ENCODE measurements at regions not wholly inside any gene's neighbourhood (a gene's known extent, or its start where the extent isn't known, plus 50 kb on each side); places are given as distances from the start of the nearest gene placed in this dataset.

DNA sequence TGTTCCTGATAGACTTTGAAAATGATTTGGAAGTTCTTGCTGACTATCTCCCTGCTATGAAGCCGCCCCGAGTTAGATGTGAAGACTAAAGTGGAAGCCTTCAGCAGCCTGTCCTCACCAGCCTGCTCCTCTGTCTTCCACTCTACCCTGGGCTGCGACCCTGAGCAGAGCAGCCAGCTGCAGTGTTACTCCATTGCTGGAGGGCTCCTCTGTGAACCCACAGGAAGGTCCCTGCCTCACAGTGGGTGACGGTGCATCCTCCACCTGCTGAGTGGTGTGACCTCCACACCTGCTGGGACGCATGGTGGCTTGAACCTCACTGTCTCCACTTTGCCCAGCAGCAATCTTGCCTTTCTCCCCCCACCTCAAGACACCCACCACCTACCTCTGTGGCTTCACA lies 116.4 kb downstream of the IRS2 start:
- ChIA-PET CTCF (ENCODE audit: partially characterized antibody) (no interaction called here), POLR2A (ENCODE audit: partially characterized antibody) (no interaction called here)

DNA sequence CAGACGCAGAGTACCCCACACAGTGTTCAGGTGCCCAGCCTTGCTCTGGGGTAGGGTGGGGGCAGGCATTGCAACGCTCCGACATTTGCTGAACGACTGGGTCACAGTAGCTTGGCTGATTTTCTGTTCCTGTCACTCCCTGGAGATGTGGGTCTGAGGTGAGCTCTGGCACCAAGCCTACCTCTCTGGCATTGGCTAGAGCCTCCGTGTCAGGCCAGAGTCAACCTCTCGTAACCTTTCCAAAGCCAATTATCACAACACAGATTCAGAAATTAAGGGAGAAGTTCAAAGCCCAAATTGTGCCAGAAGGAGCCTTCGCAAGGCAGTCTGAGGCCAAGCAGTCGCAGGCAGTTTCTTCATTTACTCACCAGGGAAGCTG lies 117.2 kb downstream of the IRS2 start:
- Histone ChIP-seq H3K4me3 (ENCODE audit: low read length in 2 of 2) (no peak overlapping the region), H3K4me1 (ENCODE audit: insufficient read depth, low read length) (no peaks in the 10 kb centered on the region), H3K9me3 (ENCODE audit: control insufficient read depth in 1 of 2, low read length in 2 of 2) (no peaks in the 10 kb centered on the region), H3K36me3 (ENCODE audit: insufficient read depth, low read length) (no peaks in the 10 kb centered on the region), H3K27me3 (ENCODE audit: insufficient read depth, low read length) (no peaks in the 10 kb centered on the region), H3K27ac (ENCODE audit: low read depth, low read length) (no peak overlapping the region)
- CTCF ChIA-PET (ENCODE audit: partially characterized antibody) = no interaction called here
- Mint-ChIP-seq H3K27me3 (peaks cover 2 to 5% of the 10 kb centered on the region in 2 donors), H3K27ac (no peak overlapping the region), H3K4me1 (peaks cover 0 to 3% (median 0%) of the 10 kb centered on the region in 4 donors), H3K9me3 (no peaks in the 10 kb centered on the region), H3K36me3 (no peaks in the 10 kb centered on the region), H3K4me3 (no peak overlapping the region)
- intact Hi-C loops (cut with micrococcal nuclease) = no loop called here
- DNase-seq = no peak
- POLR2A ChIA-PET (ENCODE audit: partially characterized antibody) = no interaction called here

More for the DNA sequence above, 116.4 kb downstream of the IRS2 start:
- Mint-ChIP-seq H3K27ac (no peak overlapping the region), H3K4me1 (peaks cover 0 to 4% (median 0%) of the 10 kb centered on the region in 4 donors), H3K9me3 (no peaks in the 10 kb centered on the region), H3K27me3 (peaks cover 3 to 8% of the 10 kb centered on the region in 2 donors), H3K4me3 (no peak overlapping the region), H3K36me3 (no peaks in the 10 kb centered on the region)
- no peaks in the 10 kb centered on the region for H3K9me3 ChIP-seq (ENCODE audit: control insufficient read depth in 1 of 2, low read length in 2 of 2)
- H3K27ac ChIP-seq (ENCODE audit: low read depth, low read length) = no peak overlapping the region
- no peaks in the 10 kb centered on the region for H3K4me1 ChIP-seq (ENCODE audit: insufficient read depth, low read length)
- no peaks in the 10 kb centered on the region for H3K27me3 ChIP-seq (ENCODE audit: insufficient read depth, low read length)
- H3K36me3 ChIP-seq (ENCODE audit: insufficient read depth, low read length) = no peaks in the 10 kb centered on the region
- intact Hi-C loops (cut with micrococcal nuclease) = no loop called here
- no peak overlapping the region for H3K4me3 ChIP-seq (ENCODE audit: low read length in 2 of 2)
- DNase-seq = no peak

DNA sequence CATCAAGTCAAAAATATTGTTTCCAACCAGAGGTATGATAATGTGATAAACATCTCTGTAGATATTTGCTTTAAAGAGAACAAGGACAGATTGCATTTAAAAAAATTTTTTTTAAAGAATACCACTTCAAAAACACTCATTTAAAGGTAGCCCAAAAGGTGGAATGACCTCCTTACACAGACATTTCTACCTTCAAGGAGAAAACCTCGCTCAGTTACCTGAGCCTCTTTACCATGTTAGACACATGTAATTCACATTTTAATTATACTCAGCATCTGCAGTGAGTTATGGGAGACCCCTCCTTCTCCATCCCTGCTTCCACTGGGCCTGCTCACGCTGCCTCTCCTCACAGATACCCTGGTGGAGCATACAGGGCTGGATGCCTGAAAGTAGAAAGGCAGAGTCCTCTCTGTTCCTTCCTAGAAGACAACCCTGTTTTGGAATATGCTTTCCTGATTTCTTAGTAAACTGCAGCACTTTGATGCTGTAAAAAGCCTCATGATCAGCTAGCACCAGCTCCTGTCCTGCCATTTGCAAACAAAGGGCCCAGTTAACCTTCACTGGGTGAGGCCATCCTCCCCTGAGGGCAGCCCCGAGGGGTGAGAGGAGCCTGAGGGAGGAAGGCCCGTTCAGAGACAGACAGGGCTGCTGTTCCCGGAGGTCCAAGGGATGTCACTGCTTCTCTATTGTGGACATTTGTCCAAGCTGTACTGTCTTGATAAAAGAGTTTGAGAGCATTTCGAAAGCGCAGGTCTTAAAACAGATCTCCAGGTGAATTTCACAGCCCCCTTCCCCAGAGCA lies 117.8 kb downstream of the IRS2 start:
- ChIA-PET POLR2A (ENCODE audit: partially characterized antibody) (no interaction called here), CTCF (ENCODE audit: partially characterized antibody) (no interaction called here)
- no peaks in the 10 kb centered on the region for H3K9me3 ChIP-seq (ENCODE audit: control insufficient read depth in 1 of 2, low read length in 2 of 2)
- Mint-ChIP-seq H3K36me3 (no peaks in the 10 kb centered on the region), H3K9me3 (no peaks in the 10 kb centered on the region), H3K27me3 (peaks cover 0 to 3% of the 10 kb centered on the region in 2 donors), H3K4me1 (no peaks in the 10 kb centered on the region), H3K27ac (peak overlapping the region in 1 of 7 donors; percentile 72), H3K4me3 (no peak overlapping the region)
- H3K27ac ChIP-seq (ENCODE audit: low read depth, low read length) = no peak overlapping the region
- no peak overlapping the region for H3K4me3 ChIP-seq (ENCODE audit: low read length in 2 of 2)
- DNase-seq = no peak
- no peaks in the 10 kb centered on the region for H3K4me1 ChIP-seq (ENCODE audit: insufficient read depth, low read length)
- H3K27me3 ChIP-seq (ENCODE audit: insufficient read depth, low read length) = no peaks in the 10 kb centered on the region
- no peaks in the 10 kb centered on the region for H3K36me3 ChIP-seq (ENCODE audit: insufficient read depth, low read length)
- intact Hi-C loops (cut with micrococcal nuclease) = no loop called here

DNA sequence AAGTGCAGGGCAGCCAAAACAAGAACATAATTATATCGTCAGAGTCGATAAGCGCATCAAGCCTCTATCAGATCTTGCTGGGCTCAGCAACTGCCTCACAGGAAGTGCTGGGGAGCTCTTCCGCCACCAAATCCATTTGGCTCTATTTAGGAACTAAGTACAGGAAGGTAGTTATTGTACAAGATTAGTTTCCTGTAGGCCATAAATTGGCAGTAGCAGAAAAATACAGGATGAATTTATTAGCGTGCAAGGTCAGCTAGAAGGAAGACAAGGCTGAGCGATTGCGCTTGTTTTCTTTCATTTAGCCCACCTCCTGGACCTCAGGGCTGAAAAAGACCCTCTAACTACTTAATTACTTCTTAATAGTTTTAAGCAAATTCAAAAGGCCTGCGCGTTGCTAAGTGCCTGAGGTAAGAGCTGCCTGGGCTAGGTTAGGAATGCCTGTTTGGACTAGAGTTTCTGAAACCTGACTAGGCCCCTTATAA lies 118.5 kb downstream of the IRS2 start:
- no peak for DNase-seq
- Histone ChIP-seq H3K36me3 (ENCODE audit: insufficient read depth, low read length) (no peaks in the 10 kb centered on the region), H3K27ac (ENCODE audit: low read depth, low read length) (no peak overlapping the region), H3K27me3 (ENCODE audit: insufficient read depth, low read length) (no peaks in the 10 kb centered on the region), H3K4me1 (ENCODE audit: insufficient read depth, low read length) (no peaks in the 10 kb centered on the region), H3K9me3 (ENCODE audit: control insufficient read depth in 1 of 2, low read length in 2 of 2) (no peaks in the 10 kb centered on the region), H3K4me3 (ENCODE audit: low read length in 2 of 2) (no peak overlapping the region)
- ChIA-PET CTCF (ENCODE audit: partially characterized antibody) (no interaction called here), POLR2A (ENCODE audit: partially characterized antibody) (no interaction called here)
- H3K27ac Mint-ChIP-seq = no peak overlapping the region
- H3K27me3 Mint-ChIP-seq = peaks cover 2 to 3% of the 10 kb centered on the region in 2 donors
- no peaks in the 10 kb centered on the region for H3K4me1 Mint-ChIP-seq
- no peaks in the 10 kb centered on the region for H3K9me3 Mint-ChIP-seq
- H3K36me3 Mint-ChIP-seq = no peaks in the 10 kb centered on the region
- intact Hi-C loops (cut with micrococcal nuclease) = no loop called here
- no peak overlapping the region for H3K4me3 Mint-ChIP-seq

DNA sequence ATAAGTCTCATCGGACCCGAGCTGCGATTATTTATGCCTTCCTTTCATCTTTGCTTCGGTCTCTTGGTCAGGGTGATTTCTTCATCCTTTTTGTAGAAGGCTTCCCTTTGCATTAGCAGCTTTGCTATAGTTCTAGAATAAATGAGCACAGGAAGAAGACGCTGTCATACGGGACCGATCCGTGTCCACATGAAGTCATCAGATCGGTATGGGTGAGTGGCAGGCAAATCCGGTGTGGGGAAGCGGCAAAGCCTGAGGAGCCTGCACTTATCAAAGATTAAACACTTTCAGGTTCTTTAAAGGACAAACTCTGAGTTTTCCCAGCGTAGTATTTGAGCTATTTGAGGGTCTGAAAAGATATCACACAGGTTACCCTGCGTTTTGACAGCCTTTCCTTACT lies 119.3 kb downstream of the IRS2 start:
- Mint-ChIP-seq H3K36me3 (no peaks in the 10 kb centered on the region), H3K9me3 (no peaks in the 10 kb centered on the region), H3K4me3 (no peak overlapping the region), H3K27ac (peak overlapping the region in 1 of 7 donors; percentile 16), H3K4me1 (no peaks in the 10 kb centered on the region), H3K27me3 (peaks cover 2 to 3% of the 10 kb centered on the region in 2 donors)
- Histone ChIP-seq H3K27ac (ENCODE audit: low read depth, low read length) (no peak overlapping the region), H3K36me3 (ENCODE audit: insufficient read depth, low read length) (no peaks in the 10 kb centered on the region), H3K4me3 (ENCODE audit: low read length in 2 of 2) (no peak overlapping the region), H3K27me3 (ENCODE audit: insufficient read depth, low read length) (no peaks in the 10 kb centered on the region), H3K9me3 (ENCODE audit: control insufficient read depth in 1 of 2, low read length in 2 of 2) (no peaks in the 10 kb centered on the region), H3K4me1 (ENCODE audit: insufficient read depth, low read length) (no peaks in the 10 kb centered on the region)
- POLR2A ChIA-PET (ENCODE audit: partially characterized antibody) = no interaction called here
- DNase-seq = no peak
- CTCF ChIA-PET (ENCODE audit: partially characterized antibody) = no interaction called here
- intact Hi-C loops (cut with micrococcal nuclease) = no loop called here

DNA sequence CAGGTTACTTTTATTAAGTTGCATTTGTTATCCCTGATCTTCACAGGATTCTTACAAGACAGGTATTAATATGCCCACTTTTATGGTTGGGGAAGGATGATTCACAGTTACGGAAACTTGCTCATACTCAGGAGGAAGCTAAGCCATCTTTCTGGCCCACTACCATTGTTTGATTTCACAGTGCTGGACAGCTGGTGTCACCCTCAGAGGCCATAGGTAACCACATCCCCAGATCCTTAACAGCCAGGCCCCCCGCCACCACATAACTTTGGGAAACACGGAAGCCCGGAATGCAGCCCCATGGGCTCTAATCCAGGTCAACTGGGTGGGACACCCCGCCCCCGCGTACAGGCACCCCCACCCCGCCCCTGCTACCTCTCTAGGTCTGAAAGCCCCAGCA lies 119.7 kb downstream of the IRS2 start:
- Mint-ChIP-seq H3K36me3 (no peaks in the 10 kb centered on the region), H3K4me3 (no peak overlapping the region), H3K4me1 (no peaks in the 10 kb centered on the region), H3K9me3 (no peaks in the 10 kb centered on the region), H3K27ac (no peak overlapping the region), H3K27me3 (peaks cover 5 to 6% of the 10 kb centered on the region in 2 donors)
- intact Hi-C loops (cut with micrococcal nuclease) = no loop called here
- ChIA-PET POLR2A (ENCODE audit: partially characterized antibody) (no interaction called here), CTCF (ENCODE audit: partially characterized antibody) (no interaction called here)
- Histone ChIP-seq H3K4me1 (ENCODE audit: insufficient read depth, low read length) (no peaks in the 10 kb centered on the region), H3K27ac (ENCODE audit: low read depth, low read length) (no peak overlapping the region), H3K9me3 (ENCODE audit: control insufficient read depth in 1 of 2, low read length in 2 of 2) (no peaks in the 10 kb centered on the region), H3K36me3 (ENCODE audit: insufficient read depth, low read length) (no peaks in the 10 kb centered on the region), H3K4me3 (ENCODE audit: low read length in 2 of 2) (no peak overlapping the region), H3K27me3 (ENCODE audit: insufficient read depth, low read length) (no peaks in the 10 kb centered on the region)
- DNase-seq = no peak

DNA sequence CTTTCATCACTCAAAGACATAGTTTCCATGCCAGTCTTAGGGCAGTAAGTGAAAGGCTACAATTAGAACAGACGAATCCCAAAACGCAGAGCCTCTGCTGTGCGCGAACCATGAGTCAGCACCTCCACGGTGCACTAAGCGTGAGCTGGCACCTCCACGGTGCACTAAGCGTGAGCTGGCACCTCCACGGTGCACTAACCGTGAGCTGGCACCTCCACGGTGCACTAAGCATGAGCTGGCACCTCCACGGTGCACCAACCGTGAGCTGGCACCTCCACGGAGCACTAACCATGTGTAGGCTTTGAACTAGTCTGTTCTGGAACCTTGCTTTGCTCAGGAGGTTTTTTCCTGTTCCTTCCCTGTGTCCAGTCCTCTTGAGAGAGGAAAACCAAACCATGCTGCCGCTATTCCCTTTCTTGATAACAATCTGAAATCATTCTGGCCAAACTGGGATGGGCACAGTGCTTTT lies 120.6 kb downstream of the IRS2 start:
- CTCF ChIA-PET (ENCODE audit: partially characterized antibody) = no interaction called here
- peaks cover 9% of the 10 kb centered on the region in 2 donors for H3K27me3 Mint-ChIP-seq
- H3K4me3 Mint-ChIP-seq = no peak overlapping the region

More for the DNA sequence above, 120.6 kb downstream of the IRS2 start:
- Histone ChIP-seq H3K36me3 (ENCODE audit: insufficient read depth, low read length) (no peaks in the 10 kb centered on the region), H3K4me3 (ENCODE audit: low read length in 2 of 2) (no peak overlapping the region), H3K4me1 (ENCODE audit: insufficient read depth, low read length) (no peaks in the 10 kb centered on the region), H3K27ac (ENCODE audit: low read depth, low read length) (no peak overlapping the region), H3K9me3 (ENCODE audit: control insufficient read depth in 1 of 2, low read length in 2 of 2) (no peaks in the 10 kb centered on the region), H3K27me3 (ENCODE audit: insufficient read depth, low read length) (no peaks in the 10 kb centered on the region)
- Mint-ChIP-seq H3K9me3 (no peaks in the 10 kb centered on the region), H3K36me3 (no peaks in the 10 kb centered on the region), H3K4me1 (no peaks in the 10 kb centered on the region), H3K27ac (no peak overlapping the region)
- POLR2A ChIA-PET (ENCODE audit: partially characterized antibody) = no interaction called here
- intact Hi-C loops (cut with micrococcal nuclease) = no loop called here
- DNase-seq = no peak

Data from CD4-positive, alpha-beta memory T cell (primary cell).